Lung (tissue), 11 donors: ENCODE measurements at regions not wholly inside any gene's neighbourhood (a gene's known extent, or its start where the extent isn't known, plus 50 kb on each side); places are given as distances from the start of the nearest gene placed in this dataset.

Source experiments
- ATAC-seq: fragments of 200-7000 bp; cut with Tn5 transposase; one replicate; pipeline ENCODE4 v1.9.1; 2020; ENCODE audit warnings: moderate number of reproducible peaks; ENCODE audit not compliant: insufficient read depth, low FRiP score
- DNase-seq, 3 donors: peaks; one replicate each; pipeline ENCODE4 v3.0.0-alpha.2; 2013 to 2017
- H3K27ac ChIP-seq, 2 donors: one replicate each; pipeline ENCODE4 v1.5.1; 2013; ENCODE audit warnings: mild to moderate bottlenecking in 2 of 2, moderate library complexity in 2 of 2, control low read depth in 1 of 2, inconsistent platforms in 1 of 2, low read depth in 1 of 2, low read length in 1 of 2
- H3K27me3 ChIP-seq, 3 donors: one replicate each; pipeline ENCODE4 v1.5.1; 2013; ENCODE audit warnings: low read length in 2 of 3; ENCODE audit not compliant: control insufficient read depth in 3 of 3, insufficient read depth in 3 of 3
- H3K36me3 ChIP-seq, 4 donors: one replicate each; pipeline ENCODE4 v1.5.1; 2013; ENCODE audit warnings: low read length in 4 of 4, mild to moderate bottlenecking in 1 of 4, moderate library complexity in 1 of 4; ENCODE audit not compliant: control insufficient read depth in 4 of 4, insufficient read depth in 4 of 4
- H3K4me1 ChIP-seq, 5 donors: one replicate each; pipeline ENCODE4 v1.5.1; 2013; ENCODE audit warnings: low read length in 5 of 5, mild to moderate bottlenecking in 2 of 5, moderate library complexity in 1 of 5; ENCODE audit not compliant: control insufficient read depth in 5 of 5, insufficient read depth in 5 of 5
- H3K4me3 ChIP-seq: one replicate; pipeline ENCODE4 v1.5.1; 2013; ENCODE audit warnings: mild to moderate bottlenecking, control low read depth, moderate library complexity
- H3K9ac ChIP-seq, 2 donors: one replicate each; pipeline ENCODE4 v1.5.1; 2013; ENCODE audit warnings: low read length in 2 of 2, control low read depth in 1 of 2; ENCODE audit not compliant: insufficient read depth in 1 of 2
- H3K9me3 ChIP-seq, 4 donors: one replicate each; pipeline ENCODE4 v1.5.1; 2013; ENCODE audit warnings: low read length in 3 of 4, mild to moderate bottlenecking in 1 of 4, moderate library complexity in 1 of 4; ENCODE audit not compliant: control insufficient read depth in 4 of 4, insufficient read depth in 3 of 4
- WGBS, 2 donors: extraction: QIAGEN DNeasy Blood & Tissue Kit; methylation state at CpG; one replicate each; pipeline ENCODE4 v1.1.7; 2013; 5-methylcytosine and 5-hydroxymethylcytosine counted together
- TF ChIP-seq, protein P1 (sequence below): IDR thresholded peaks from 2 replicates; pipeline ENCODE4 v1.5.1; 2012; ENCODE audit warnings: mild to moderate bottlenecking; ENCODE audit errors: control extremely low read depth, extremely low read depth
- donor health status: control.
- donor health status: control.
- donor health status: Bipolar disorder and iron deficiency.
- donor health status: healthy.
- donor health status: DM: yes; HTN: yes; CAD: no.

DNA sequence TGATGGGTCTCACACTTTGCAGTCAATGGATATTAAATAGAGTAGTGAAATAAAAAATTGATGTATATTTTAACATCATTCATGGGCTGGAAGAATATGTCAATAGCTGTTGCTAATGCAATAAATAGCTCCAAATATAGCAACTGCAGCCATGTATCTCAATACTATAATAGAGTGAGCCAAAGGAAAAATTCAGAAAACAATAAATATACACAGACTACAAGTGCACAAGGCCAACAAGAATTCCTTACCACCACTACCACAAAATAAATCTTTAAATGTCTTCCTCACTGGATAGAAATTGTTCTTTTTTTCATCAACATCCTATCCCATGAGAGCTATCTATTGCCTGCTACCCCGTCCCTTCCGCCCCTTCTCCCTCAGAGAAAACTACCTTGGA, 113.1 kb upstream of the TRIM24 start:
- Histone ChIP-seq H3K9me3 (peaks cover 0 to 19% (median 14%) of the 10 kb centered on the region in 4 donors), H3K27me3 (no peaks in the 10 kb centered on the region), H3K4me3 (no peak overlapping the region), H3K4me1 (no peaks in the 10 kb centered on the region), H3K36me3 (no peaks in the 10 kb centered on the region), H3K9ac (no peak overlapping the region), H3K27ac (no peak overlapping the region)
- TF ChIP-seq, protein P1, sequence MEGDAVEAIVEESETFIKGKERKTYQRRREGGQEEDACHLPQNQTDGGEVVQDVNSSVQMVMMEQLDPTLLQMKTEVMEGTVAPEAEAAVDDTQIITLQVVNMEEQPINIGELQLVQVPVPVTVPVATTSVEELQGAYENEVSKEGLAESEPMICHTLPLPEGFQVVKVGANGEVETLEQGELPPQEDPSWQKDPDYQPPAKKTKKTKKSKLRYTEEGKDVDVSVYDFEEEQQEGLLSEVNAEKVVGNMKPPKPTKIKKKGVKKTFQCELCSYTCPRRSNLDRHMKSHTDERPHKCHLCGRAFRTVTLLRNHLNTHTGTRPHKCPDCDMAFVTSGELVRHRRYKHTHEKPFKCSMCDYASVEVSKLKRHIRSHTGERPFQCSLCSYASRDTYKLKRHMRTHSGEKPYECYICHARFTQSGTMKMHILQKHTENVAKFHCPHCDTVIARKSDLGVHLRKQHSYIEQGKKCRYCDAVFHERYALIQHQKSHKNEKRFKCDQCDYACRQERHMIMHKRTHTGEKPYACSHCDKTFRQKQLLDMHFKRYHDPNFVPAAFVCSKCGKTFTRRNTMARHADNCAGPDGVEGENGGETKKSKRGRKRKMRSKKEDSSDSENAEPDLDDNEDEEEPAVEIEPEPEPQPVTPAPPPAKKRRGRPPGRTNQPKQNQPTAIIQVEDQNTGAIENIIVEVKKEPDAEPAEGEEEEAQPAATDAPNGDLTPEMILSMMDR = no peak
- 89 to 92% methylated on average over 2 of the region's 2 CpGs for WGBS, 2 donors
- DNase-seq (no peak), ATAC-seq (no peak)

DNA sequence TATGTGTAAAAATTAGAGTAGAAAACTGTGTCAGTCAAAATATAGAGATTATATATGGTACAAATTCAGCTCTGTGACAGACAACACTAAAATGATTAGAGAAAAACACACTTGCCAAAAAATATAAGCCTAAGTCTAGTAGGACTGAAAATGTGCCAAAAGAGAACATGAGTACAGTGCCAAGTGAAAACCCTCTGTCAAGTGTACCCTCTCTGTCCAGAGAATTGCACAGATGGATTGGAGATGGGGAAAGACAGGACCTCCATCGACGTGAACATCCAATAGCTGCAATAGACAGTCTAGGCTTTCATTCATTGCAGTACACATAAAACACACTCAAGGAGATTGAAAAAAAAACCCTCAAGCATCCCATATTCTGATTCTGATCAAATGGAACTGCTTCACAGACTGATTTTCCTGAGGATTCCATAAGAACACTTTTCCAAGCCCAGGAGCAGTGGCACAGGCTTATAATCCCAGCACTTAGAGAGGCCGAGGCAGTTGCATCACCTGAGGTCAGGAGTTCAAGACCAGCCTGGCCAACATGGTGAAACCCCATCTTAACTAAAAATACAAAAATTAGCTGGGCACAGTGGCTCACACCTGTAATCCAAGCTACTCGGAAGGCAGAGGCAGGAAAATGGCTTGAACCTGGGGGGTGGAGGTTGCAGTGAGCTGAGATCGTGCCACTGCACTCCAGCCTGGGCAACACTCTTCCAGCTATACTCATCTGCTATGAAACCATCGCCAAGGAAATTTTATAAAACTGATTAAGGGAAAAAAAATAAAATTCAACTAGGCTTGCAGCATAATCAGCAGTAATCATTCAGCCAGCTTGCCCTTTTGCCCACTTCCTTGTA, 110.0 kb upstream of the TRIM24 start:
- Histone ChIP-seq H3K4me3 (no peak overlapping the region), H3K4me1 (no peaks in the 10 kb centered on the region), H3K36me3 (no peaks in the 10 kb centered on the region), H3K9me3 (peaks cover 0 to 15% (median 9%) of the 10 kb centered on the region in 4 donors), H3K9ac (no peak overlapping the region), H3K27me3 (no peaks in the 10 kb centered on the region), H3K27ac (no peak overlapping the region)
- 94 to 96% methylated on average over 6 of the region's 6 CpGs for whole genome bisulfite sequencing, 2 donors
- TF ChIP-seq, protein P1 = no peak
- ATAC-seq (no peak), DNase-seq (no peak)

DNA sequence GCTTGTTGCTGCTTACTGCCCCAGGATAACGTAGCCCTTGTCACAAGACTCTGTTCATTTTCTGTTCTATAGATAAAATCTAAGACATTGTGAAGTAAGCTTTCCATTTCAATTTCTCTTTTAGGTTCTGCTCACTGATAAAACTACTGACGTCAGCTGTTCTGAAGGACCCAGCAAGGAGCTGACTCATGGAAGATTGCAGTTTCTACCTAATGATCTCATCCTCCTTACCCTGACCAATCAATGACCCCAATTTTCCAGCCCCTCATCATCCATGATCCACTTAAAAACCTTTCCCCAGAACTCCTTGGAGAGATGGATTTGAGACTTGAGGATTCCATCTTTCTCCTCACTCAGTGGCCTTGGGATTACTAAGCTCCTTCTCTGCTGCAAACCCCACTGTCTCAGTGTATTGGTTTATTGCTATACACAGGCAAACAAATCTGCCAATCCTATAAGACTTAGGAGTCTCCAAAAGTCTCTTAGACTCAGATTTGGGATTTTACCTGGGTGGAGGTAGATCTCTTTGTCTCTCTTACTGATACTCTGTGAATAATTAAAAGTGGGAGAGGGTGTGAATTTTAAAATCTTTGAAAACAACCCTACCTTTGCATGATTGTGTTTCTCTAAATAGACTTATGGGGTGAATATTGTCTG, 109.2 kb upstream of the TRIM24 start:
- Histone ChIP-seq H3K9ac (no peak overlapping the region), H3K27ac (no peak overlapping the region), H3K4me1 (no peaks in the 10 kb centered on the region), H3K27me3 (no peaks in the 10 kb centered on the region), H3K36me3 (no peaks in the 10 kb centered on the region), H3K4me3 (no peak overlapping the region), H3K9me3 (peaks cover 0 to 9% (median 4%) of the 10 kb centered on the region in 4 donors)
- DNase-seq = no peak
- no peak for ATAC-seq
- 84 to 85% methylated on average over 2 of the region's 2 CpGs for WGBS, 2 donors
- TF ChIP-seq, protein P1 = no peak
